GM21360 (cell line): ENCODE measurements at regions not wholly inside any gene's neighbourhood (a gene's known extent, or its start where the extent isn't known, plus 50 kb on each side); places are given as distances from the start of the nearest gene placed in this dataset.

ENCODE experiments used
- ATAC-seq: cut with Tn5 transposase; IDR thresholded peaks from one replicate; pipeline ENCODE4 v1.9.1; 2021; ENCODE audit warnings: mild to moderate bottlenecking, moderate library complexity; ENCODE audit not compliant: unreplicated experiment

GRCh38 chr4:22220965-22221364, 272.4 kb upstream of the KCNIP4 start:
- no peak for ATAC-seq

GRCh38 chr4:22217480-22217879, 268.9 kb upstream of the KCNIP4 start:
- no peak for ATAC-seq

- no peak for ATAC-seq
Measured at GRCh38 chr4:22216278-22216677, 267.7 kb upstream of the KCNIP4 start.

DNA sequence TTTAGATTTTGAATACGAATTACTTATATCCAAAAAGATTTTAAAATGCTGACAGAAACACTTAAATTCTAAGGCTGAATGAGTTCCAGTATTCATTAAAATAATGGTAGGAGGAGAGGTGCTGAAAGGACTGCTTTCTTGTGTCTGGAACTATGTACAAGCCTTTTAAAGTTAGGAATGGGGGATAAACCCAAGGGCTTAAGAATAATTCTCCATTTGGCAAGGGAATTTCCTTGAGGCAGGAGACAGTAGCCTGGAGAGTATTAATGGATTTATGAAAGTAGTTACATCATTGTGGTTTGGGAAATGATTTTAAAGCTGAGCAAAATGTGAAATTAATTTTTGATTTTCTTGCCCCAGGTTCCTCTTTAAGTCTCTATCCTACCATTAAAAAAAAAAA, 266.5 kb upstream of the KCNIP4 start:
- no peak for ATAC-seq

GRCh38 chr4:22203711-22204011, 255.1 kb upstream of the KCNIP4 start:
- ATAC-seq, result no peak

- ATAC-seq, result no peak
Measured at GRCh38 chr4:22202975-22203710, 254.6 kb upstream of the KCNIP4 start.

DNA sequence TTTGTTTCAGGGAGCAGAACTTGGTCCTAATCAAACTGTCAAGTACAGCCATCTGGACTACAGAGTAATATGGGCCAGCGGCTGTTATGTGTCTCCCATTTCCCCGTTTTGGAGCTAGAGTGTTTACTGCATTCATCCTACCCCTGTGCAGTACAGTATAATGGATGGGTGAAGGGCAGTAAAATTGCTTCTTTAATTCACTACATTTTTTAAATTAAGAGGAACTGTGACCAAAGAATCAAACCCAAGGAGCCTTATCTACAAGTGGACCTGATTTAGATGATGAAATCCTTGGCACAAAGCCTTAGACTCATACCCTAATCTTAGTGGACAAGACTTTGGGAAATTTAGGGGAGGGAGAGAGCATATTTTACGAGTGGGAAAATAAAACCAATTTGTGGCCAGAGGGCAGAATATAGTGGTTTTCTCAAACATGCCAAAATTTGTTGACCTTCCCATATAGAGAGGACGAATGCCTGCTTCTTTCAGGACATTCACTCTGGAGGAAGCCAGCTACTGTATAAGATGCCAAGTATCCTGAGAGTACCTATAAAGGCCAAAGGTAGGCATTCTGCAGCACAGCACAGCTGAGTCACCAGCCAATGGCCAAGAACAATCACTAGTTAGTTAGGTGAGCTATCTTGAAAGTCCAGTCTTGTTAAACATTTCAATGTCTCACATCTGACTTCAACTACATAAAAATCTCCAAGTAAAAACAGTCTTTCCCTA, 253.8 kb upstream of the KCNIP4 start:
- ATAC-seq, result no peak

DNA sequence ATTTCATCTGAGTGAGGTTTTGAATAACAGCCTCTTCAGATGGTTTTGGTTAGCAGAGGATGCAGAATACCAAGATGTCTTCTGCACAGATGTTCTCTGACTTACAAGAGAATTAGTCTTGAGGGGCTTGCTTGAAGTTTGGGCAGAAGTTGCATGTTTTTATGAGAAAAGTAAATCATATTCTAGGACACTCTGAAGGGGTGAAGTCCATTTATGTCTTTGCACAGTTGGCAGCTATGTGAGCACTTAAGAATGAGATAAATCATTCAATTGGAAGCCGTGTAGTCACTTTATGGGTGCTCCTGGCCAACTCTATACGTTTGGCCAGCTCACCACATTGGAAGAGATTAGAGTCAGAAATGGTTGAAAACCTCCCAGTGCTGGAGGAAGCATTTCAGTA, 252.7 kb upstream of the KCNIP4 start:
- no peak for ATAC-seq

GRCh38 chr4:22196551-22196950, 248.0 kb upstream of the KCNIP4 start:
- no peak for ATAC-seq

- no peak for ATAC-seq
Measured at GRCh38 chr4:22192084-22192511, 243.5 kb upstream of the KCNIP4 start.

DNA sequence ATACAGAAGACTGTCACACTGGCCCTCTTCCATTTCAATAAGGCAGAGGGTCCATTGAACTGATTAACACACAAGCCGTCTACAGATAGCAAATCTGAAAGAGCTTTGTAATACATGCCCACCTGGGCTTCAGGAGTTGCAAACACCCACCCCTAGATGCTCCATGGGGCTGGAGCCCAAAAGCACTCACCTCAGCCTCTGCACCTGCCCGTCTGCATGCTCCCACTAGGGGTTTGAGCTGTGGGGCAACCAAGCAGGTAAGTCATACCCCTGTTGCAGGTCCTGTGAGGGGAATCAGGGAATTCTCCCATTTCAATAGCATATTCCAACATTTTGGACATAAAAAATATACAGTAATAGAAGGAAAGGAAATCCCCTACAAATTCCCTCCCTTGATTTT, 243.0 kb upstream of the KCNIP4 start:
- ATAC-seq, result no peak

GRCh38 chr4:22190855-22191254, 242.3 kb upstream of the KCNIP4 start:
- no peak for ATAC-seq

DNA sequence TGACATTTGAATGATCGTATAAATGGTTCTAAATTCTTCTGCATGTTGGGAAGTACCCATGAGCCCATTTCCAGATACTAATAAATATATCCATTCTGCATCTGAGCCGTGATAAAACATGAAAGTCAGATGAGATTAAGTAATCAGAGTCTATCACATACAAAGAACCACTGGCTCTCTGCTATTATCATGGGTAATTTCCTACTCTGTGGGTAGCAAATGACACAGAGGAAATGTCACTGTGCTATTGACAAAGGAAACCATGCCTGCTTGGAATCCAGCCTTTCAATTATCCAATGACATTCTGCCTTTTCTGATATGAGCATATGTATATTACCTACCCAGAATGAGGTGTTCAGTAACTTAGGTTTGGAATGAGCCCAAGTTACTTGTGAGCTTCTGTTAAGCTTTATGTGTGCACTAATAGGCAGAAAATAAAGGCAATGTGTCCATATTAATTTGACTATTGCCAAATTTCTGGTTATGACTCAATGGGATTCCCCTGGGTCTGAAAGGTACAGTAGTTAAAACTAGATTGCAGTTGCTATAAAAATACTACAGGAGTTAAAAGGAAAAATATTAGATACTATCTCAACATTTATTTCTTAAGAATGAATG, 238.7 kb upstream of the KCNIP4 start:
- no peak for ATAC-seq

DNA sequence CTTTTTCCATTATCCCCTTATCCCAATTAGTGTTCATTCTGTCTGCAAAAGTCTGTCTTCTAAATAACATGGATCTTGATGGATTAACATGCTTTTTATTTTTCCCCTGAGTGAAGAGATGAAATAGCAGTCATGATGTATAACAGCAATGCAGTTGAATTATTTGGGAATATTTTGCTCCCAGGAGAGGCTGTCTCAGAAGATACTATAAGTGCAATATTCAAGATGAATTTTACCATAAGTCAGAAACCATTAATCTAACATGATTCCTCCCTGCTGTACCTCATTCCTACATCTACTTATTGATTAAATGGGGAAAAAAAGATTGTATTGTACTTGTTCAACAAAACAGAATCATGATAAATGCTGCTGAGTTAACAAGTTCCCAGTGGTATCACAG, 233.2 kb upstream of the KCNIP4 start:
- no peak for ATAC-seq

DNA sequence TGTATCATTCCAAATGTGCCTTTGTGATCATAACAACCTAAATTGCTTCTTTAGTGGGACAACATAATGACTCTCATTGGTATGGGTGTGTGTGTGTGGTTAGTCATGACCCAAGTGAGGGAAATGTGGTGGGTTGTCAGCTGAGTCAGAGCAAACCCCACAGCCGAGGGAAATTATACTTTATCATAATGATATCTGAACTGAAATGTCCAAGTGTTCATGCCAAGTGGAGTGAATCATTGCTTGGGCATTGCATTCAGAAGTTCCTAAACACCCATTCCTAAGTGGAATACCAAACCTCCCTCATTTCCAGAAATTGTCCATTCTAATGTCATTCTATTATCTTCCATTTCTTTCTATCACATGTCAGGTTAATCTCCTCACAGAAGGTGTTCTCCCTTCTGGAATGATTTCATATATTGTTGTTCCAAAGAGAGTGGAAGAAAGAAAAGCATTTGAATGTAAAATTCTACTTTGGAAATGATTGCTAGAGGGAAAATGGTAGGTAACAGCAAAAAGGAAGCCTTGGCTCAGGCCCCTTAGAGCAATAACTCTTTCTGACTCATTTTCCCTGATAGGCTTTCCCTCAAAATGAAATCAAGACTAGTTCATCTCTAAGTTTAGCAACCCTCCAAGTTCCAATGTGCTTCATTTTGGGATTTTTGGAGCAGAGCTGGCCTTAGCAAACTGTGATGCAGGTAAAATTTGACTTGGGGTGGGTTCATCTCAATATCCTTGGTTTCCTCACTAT, 230.7 kb upstream of the KCNIP4 start:
- no peak for ATAC-seq

DNA sequence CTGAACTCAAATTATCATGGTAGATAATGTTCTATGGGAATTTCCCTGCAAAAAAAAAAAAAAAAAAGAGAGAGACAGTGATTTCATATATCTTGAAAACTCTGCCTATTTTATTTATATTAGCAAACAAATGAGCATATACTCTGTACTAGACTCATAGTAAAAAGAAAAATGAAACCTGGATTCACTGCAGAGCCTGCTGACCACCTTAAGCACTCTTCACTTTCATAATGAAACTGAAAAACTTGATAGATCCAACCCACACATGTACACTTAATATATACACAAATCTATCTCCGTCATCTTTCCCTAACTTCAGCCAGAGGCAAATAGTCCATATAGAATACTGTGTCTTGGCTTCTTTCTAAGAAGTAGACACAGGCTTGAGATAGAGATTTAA, 226.1 kb upstream of the KCNIP4 start:
- peak; percentile 52 for ATAC-seq

GRCh38 chr4:22170353-22170752, 221.8 kb upstream of the KCNIP4 start:
- ATAC-seq, result no peak

DNA sequence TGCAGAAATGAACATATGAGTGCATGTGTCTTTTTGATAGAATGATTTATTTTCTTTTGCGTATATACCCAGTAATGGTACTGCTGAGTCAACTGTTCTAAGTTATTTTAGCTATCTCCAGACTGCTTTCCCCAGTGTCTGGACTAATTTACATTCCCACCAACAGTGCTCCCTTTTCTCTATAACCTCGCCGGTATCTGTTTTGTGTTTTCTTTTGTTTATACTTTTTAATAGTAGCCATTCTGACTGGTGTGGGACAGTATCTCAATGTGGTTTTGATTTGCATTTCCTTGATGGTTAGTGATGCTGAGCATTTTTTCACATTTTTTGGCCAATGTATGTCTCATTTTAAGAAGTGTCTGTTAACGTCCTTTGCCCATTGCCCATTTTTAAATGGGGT, 218.6 kb upstream of the KCNIP4 start:
- no peak for ATAC-seq

DNA sequence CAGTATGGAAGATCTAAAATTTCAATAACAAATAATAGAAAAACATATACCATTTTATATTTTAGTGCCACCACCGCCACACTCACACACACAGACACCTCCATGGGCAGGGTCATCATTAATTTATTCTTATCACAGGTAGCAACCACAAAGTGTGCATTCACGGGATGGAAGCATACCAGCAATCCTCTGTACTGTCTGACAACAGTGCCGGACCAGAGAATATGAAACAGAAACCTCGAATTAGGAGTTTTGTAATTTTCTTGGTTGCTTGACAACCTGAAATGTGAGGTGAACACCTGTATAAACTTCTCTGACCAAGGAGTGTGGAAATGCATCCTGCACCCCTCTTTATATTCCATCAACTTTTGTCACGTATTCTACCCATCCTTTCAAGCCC, 213.9 kb upstream of the KCNIP4 start:
- ATAC-seq, result no peak

GRCh38 chr4:22130741-22131140, 182.2 kb upstream of the KCNIP4 start:
- ATAC-seq, result no peak

GRCh38 chr4:22129454-22130029, 181.0 kb upstream of the KCNIP4 start:
- peak; percentile 57 for ATAC-seq
